Astrocyte (in vitro differentiated cells and primary cell): ENCODE measurements at regions not wholly inside any gene's neighbourhood (a gene's known extent, or its start where the extent isn't known, plus 50 kb on each side); places are given as distances from the start of the nearest gene placed in this dataset.

Experiments used
- EZH2 ChIP-seq: IDR thresholded peaks from 2 replicates; pipeline ENCODE4 v1.6.1; 2012; ENCODE audit warnings: mild to moderate bottlenecking, low read length, inconsistent platforms; ENCODE audit not compliant: insufficient read depth
- TF ChIP-seq, protein P1 (sequence below): IDR thresholded peaks from 2 replicates; pipeline ENCODE4 v1.5.1; 2011; ENCODE audit warnings: low read depth, mild to moderate bottlenecking, inconsistent platforms, low read length, moderate library complexity; ENCODE audit not compliant: insufficient read depth

- TF ChIP-seq, protein P1, sequence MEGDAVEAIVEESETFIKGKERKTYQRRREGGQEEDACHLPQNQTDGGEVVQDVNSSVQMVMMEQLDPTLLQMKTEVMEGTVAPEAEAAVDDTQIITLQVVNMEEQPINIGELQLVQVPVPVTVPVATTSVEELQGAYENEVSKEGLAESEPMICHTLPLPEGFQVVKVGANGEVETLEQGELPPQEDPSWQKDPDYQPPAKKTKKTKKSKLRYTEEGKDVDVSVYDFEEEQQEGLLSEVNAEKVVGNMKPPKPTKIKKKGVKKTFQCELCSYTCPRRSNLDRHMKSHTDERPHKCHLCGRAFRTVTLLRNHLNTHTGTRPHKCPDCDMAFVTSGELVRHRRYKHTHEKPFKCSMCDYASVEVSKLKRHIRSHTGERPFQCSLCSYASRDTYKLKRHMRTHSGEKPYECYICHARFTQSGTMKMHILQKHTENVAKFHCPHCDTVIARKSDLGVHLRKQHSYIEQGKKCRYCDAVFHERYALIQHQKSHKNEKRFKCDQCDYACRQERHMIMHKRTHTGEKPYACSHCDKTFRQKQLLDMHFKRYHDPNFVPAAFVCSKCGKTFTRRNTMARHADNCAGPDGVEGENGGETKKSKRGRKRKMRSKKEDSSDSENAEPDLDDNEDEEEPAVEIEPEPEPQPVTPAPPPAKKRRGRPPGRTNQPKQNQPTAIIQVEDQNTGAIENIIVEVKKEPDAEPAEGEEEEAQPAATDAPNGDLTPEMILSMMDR = no peak
- TF ChIP-seq EZH2 = no peak
These were observed 354.4 kb downstream of the ARL6IP6 start for GRCh38 chr2:153072813-153073212.
